C4-2B (cell line): ENCODE measurements at regions not wholly inside any gene's neighbourhood (a gene's known extent, or its start where the extent isn't known, plus 50 kb on each side); places are given as distances from the start of the nearest gene placed in this dataset.

Experiments
- ZFX ChIP-seq: fragments of 450-650 bp; IDR thresholded peaks from 2 replicates; pipeline ENCODE4 v1.6.1; 2017
- TF ChIP-seq, protein P1 (sequence below): fragments of 450-650 bp; conservative IDR thresholded peaks from 2 replicates; pipeline ENCODE4 v1.5.1; 2017; ENCODE audit warnings: mild to moderate bottlenecking

DNA sequence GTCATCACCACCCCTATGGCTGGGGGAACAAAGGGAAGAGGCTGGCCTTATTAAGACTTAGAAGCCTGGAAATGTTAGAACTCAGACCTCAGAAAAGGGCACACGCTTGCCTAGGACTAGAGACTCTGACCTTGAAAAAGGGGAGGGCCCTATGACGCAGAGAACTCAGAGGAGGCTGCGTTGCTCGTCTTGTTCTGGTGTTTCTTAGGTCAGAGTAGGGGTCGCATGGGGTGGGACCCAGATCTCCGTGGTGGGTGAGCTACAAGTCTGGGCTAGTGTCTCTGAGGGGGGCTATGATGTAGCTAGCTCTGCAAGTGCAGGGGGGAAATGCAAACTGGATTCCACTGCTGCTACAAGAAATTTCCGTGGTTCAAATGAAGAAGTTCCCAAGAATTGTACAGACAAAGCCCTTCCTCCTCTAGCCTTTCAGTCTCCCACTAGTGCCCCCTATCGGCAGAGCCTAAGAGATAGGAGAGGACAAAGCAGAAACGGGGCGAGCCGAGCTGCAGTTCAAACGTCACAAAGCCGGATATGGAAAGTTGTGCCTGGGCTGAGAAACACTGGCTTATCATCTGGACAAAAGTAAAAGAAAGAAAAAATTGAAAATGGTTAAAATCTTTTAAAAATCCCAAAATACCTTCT is 392.9 kb upstream of the ROBO2 start:
- TF ChIP-seq, protein P1, sequence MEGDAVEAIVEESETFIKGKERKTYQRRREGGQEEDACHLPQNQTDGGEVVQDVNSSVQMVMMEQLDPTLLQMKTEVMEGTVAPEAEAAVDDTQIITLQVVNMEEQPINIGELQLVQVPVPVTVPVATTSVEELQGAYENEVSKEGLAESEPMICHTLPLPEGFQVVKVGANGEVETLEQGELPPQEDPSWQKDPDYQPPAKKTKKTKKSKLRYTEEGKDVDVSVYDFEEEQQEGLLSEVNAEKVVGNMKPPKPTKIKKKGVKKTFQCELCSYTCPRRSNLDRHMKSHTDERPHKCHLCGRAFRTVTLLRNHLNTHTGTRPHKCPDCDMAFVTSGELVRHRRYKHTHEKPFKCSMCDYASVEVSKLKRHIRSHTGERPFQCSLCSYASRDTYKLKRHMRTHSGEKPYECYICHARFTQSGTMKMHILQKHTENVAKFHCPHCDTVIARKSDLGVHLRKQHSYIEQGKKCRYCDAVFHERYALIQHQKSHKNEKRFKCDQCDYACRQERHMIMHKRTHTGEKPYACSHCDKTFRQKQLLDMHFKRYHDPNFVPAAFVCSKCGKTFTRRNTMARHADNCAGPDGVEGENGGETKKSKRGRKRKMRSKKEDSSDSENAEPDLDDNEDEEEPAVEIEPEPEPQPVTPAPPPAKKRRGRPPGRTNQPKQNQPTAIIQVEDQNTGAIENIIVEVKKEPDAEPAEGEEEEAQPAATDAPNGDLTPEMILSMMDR: peak; percentile 29
- no peak for TF ChIP-seq ZFX
